HFFc6 (cell line): ENCODE measurements at regions not wholly inside any gene's neighbourhood (a gene's known extent, or its start where the extent isn't known, plus 50 kb on each side); places are given as distances from the start of the nearest gene placed in this dataset.
A peak's percentile ranks its signal among the peaks of the same experiment; 100 is the strongest.

Source experiments
- DNase-seq: peaks from one replicate; pipeline ENCODE4 v3.0.0-alpha.2; 2018
- H3K27ac Mint-ChIP-seq: 2 replicates; pipeline ENCODE4 v1.8.0; 2020; ENCODE audit warnings: mild to moderate bottlenecking, mixed read lengths
- H3K27me3 Mint-ChIP-seq: 2 replicates; pipeline ENCODE4 v1.8.0; 2021; ENCODE audit warnings: mild to moderate bottlenecking, moderate library complexity, mixed read lengths; ENCODE audit not compliant: insufficient read depth
- H3K36me3 Mint-ChIP-seq: 2 replicates; pipeline ENCODE4 v1.8.0; 2021; ENCODE audit warnings: low read depth, mixed read lengths
- H3K4me1 Mint-ChIP-seq: 2 replicates; pipeline ENCODE4 v1.8.0; 2020; ENCODE audit warnings: low read depth, mixed read lengths
- H3K4me3 Mint-ChIP-seq: 2 replicates; pipeline ENCODE4 v1.8.0; 2020; ENCODE audit warnings: mild to moderate bottlenecking, moderate library complexity, mixed read lengths
- H3K9me3 Mint-ChIP-seq: 2 replicates; pipeline ENCODE4 v1.8.0; 2020; ENCODE audit warnings: mild to moderate bottlenecking, mixed read lengths
- TF ChIP-seq, protein P1 (sequence below): fragments of 200-600 bp; sonication (generic); IDR thresholded peaks from 2 replicates; pipeline ENCODE4 v1.5.0; 2021; ENCODE audit warnings: antibody characterized with exemption, mild to moderate bottlenecking

DNA sequence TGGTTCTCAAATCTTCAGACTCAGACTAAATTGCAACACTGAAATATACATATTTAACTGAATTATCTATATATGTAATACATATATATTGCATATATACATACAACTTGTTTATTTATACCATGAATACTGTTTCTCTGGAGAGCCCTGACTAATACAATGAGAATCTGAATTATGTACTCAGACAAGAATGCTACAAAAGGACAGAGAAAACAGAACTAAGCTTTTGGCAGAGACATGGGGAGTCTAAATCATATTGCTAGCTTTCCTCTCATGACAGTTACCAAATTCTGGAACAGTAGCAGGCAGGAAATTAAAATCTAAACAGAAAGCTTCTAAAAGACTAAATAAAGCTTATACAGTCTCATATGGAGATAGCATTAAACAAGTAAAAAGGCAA lies 142.4 kb upstream of the KCNMB2 start:
- no peak overlapping the region for H3K4me3 Mint-ChIP-seq
- no peaks in the 10 kb centered on the region for H3K9me3 Mint-ChIP-seq
- H3K27me3 Mint-ChIP-seq: no peaks in the 10 kb centered on the region
- H3K36me3 Mint-ChIP-seq: no peaks in the 10 kb centered on the region
- DNase-seq: peak; percentile 65
- H3K27ac Mint-ChIP-seq: peak overlapping the region; percentile 74
- TF ChIP-seq, protein P1, sequence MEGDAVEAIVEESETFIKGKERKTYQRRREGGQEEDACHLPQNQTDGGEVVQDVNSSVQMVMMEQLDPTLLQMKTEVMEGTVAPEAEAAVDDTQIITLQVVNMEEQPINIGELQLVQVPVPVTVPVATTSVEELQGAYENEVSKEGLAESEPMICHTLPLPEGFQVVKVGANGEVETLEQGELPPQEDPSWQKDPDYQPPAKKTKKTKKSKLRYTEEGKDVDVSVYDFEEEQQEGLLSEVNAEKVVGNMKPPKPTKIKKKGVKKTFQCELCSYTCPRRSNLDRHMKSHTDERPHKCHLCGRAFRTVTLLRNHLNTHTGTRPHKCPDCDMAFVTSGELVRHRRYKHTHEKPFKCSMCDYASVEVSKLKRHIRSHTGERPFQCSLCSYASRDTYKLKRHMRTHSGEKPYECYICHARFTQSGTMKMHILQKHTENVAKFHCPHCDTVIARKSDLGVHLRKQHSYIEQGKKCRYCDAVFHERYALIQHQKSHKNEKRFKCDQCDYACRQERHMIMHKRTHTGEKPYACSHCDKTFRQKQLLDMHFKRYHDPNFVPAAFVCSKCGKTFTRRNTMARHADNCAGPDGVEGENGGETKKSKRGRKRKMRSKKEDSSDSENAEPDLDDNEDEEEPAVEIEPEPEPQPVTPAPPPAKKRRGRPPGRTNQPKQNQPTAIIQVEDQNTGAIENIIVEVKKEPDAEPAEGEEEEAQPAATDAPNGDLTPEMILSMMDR: no peak
- H3K4me1 Mint-ChIP-seq: peaks cover 36% of the 10 kb centered on the region

GRCh38 chr3:178396318-178396717 lies 139.9 kb upstream of the KCNMB2 start:
- H3K9me3 Mint-ChIP-seq: no peaks in the 10 kb centered on the region
- H3K4me1 Mint-ChIP-seq: peaks cover 28% of the 10 kb centered on the region
- TF ChIP-seq, protein P1: no peak
- H3K4me3 Mint-ChIP-seq: no peak overlapping the region
- H3K36me3 Mint-ChIP-seq: no peaks in the 10 kb centered on the region
- no peak for DNase-seq
- H3K27me3 Mint-ChIP-seq: no peaks in the 10 kb centered on the region
- no peak overlapping the region for H3K27ac Mint-ChIP-seq

GRCh38 chr3:178397202-178397601 lies 139.0 kb upstream of the KCNMB2 start:
- Mint-ChIP-seq H3K27ac (no peak overlapping the region), H3K9me3 (no peaks in the 10 kb centered on the region), H3K4me3 (no peak overlapping the region), H3K27me3 (no peaks in the 10 kb centered on the region), H3K36me3 (no peaks in the 10 kb centered on the region), H3K4me1 (peaks cover 28% of the 10 kb centered on the region)
- no peak for DNase-seq
- TF ChIP-seq, protein P1: no peak

DNA sequence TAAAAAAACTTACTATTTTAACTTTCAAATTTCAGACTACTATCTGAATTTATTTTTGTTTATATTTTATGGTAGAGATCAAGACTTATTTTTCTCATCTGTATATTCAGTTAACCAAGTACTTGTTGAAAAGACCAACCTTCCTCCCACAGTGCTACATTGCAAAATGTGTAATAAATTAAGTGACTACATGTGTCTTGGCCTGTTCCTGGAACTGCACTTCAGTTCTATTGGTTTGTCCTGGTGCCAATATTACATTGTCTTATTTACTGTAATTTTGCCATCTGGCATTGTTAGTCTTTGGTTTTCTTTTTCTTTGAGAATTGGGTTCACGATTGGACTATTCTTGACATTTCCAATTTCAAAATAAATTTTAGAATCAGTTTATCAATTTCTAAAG lies 138.4 kb upstream of the KCNMB2 start:
- Mint-ChIP-seq H3K27me3 (no peaks in the 10 kb centered on the region), H3K4me3 (no peak overlapping the region), H3K9me3 (no peaks in the 10 kb centered on the region), H3K27ac (no peak overlapping the region), H3K36me3 (no peaks in the 10 kb centered on the region), H3K4me1 (peaks cover 22% of the 10 kb centered on the region)
- DNase-seq: no peak
- TF ChIP-seq, protein P1: no peak

DNA sequence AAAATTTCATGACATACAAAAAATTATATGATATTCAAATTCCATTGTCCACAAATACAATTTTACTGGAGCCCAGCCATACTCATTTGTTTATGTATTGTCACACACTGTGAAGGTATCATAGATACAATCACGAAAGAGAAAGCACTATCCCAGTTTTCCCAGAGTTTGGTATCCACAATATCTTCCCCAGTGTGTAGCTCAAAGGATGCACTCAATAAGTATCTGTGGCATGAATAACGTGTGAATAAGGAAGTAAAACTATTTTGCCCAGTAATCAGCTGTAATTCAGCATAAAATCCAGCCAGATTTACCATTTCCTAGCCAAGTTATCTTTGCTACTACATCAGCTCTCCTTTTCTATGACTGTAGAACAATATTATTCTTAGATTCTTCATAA lies 131.3 kb upstream of the KCNMB2 start:
- H3K36me3 Mint-ChIP-seq: no peaks in the 10 kb centered on the region
- peaks cover 5% of the 10 kb centered on the region for H3K27me3 Mint-ChIP-seq
- H3K4me1 Mint-ChIP-seq: peaks cover 7% of the 10 kb centered on the region; the same call in 1 of the 2 replicates
- no peak overlapping the region for H3K27ac Mint-ChIP-seq
- TF ChIP-seq, protein P1: no peak
- H3K4me3 Mint-ChIP-seq: no peak overlapping the region
- H3K9me3 Mint-ChIP-seq: no peaks in the 10 kb centered on the region
- DNase-seq: no peak

GRCh38 chr3:178405531-178405930 lies 130.7 kb upstream of the KCNMB2 start:
- Mint-ChIP-seq H3K36me3 (no peaks in the 10 kb centered on the region), H3K4me3 (no peak overlapping the region), H3K27me3 (peaks cover 5% of the 10 kb centered on the region), H3K4me1 (peaks cover 7% of the 10 kb centered on the region; the same call in 1 of the 2 replicates), H3K27ac (no peak overlapping the region), H3K9me3 (no peaks in the 10 kb centered on the region)
- TF ChIP-seq, protein P1: no peak
- DNase-seq: no peak
